PFSK-1 (cell line): ENCODE measurements at regions not wholly inside any gene's neighbourhood (a gene's known extent, or its start where the extent isn't known, plus 50 kb on each side); places are given as distances from the start of the nearest gene placed in this dataset.

Experiments
- POLR2AphosphoS5 ChIP-seq: IDR thresholded peaks from 2 replicates; pipeline ENCODE4 v1.6.1; 2012; ENCODE audit warnings: low read depth, mild to moderate bottlenecking, control low read depth, low read length, moderate library complexity
- SIN3A ChIP-seq: IDR thresholded peaks from 2 replicates; pipeline ENCODE4 v1.6.1; 2012; ENCODE audit warnings: mild to moderate bottlenecking, low read length, moderate library complexity, borderline replicate concordance; ENCODE audit not compliant: insufficient read depth
- TAF1 ChIP-seq: IDR thresholded peaks from 2 replicates; pipeline ENCODE4 v1.6.1; 2012; ENCODE audit warnings: low read length, control low read depth, borderline replicate concordance; ENCODE audit not compliant: insufficient read depth
- TF ChIP-seq, protein P1 (sequence below), 2 experiments: IDR thresholded peaks; 2 replicates each; pipeline versions ENCODE4 v1.6.1 to v1.8.0; 2011 to 2012; ENCODE audit warnings: low read depth in 2 of 2, low read length in 2 of 2, control low read depth in 1 of 2, inconsistent platforms in 1 of 2, mild to moderate bottlenecking in 1 of 2, moderate library complexity in 1 of 2; ENCODE audit not compliant: insufficient read depth in 1 of 2

DNA sequence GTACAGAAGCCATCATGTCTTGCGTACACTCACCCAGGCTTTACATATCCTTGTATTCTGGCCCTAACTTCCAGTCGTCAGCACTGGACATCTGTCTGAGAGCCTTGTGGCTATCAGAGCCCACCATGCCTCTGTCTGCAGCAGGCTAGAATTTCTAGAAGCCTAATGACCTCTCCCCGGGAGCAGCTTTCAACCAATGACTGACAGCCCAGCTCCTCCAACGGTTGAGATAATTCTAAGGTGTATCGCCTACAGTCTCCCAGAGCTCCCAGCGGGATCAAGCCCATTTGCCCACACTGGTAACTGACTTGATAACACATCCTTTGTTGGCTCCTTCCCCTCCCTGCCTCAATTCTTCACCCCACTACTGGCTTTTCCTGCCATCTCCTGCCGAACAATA is 562.8 kb downstream of the BCOR start:
- no peak for TF ChIP-seq SIN3A
- TF ChIP-seq, protein P1, sequence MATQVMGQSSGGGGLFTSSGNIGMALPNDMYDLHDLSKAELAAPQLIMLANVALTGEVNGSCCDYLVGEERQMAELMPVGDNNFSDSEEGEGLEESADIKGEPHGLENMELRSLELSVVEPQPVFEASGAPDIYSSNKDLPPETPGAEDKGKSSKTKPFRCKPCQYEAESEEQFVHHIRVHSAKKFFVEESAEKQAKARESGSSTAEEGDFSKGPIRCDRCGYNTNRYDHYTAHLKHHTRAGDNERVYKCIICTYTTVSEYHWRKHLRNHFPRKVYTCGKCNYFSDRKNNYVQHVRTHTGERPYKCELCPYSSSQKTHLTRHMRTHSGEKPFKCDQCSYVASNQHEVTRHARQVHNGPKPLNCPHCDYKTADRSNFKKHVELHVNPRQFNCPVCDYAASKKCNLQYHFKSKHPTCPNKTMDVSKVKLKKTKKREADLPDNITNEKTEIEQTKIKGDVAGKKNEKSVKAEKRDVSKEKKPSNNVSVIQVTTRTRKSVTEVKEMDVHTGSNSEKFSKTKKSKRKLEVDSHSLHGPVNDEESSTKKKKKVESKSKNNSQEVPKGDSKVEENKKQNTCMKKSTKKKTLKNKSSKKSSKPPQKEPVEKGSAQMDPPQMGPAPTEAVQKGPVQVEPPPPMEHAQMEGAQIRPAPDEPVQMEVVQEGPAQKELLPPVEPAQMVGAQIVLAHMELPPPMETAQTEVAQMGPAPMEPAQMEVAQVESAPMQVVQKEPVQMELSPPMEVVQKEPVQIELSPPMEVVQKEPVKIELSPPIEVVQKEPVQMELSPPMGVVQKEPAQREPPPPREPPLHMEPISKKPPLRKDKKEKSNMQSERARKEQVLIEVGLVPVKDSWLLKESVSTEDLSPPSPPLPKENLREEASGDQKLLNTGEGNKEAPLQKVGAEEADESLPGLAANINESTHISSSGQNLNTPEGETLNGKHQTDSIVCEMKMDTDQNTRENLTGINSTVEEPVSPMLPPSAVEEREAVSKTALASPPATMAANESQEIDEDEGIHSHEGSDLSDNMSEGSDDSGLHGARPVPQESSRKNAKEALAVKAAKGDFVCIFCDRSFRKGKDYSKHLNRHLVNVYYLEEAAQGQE (IDR thresholded peaks at IDR 0.05; ENCODE audit: insufficient read depth in 1 of 2, low read depth in 2 of 2, low read length in 2 of 2), result no peak
- no peak for TF ChIP-seq TAF1
- no peak for TF ChIP-seq POLR2AphosphoS5
